ENCODE measurements at regions not wholly inside any gene's neighbourhood (a gene's known extent, or its start where the extent isn't known, plus 50 kb on each side); places are given as distances from the start of the nearest gene placed in this dataset.

- TF ChIP-seq CTCF (IDR thresholded peaks at IDR 0.05) (no peak), POLR2A (IDR thresholded peaks at IDR 0.05) (no peak)
Measured at GRCh38 chr7:89602984-89603383, 551.3 kb upstream of the STEAP1 start.

Data from right lobe of liver (tissue), 4 donors.